ENCODE measurements at regions not wholly inside any gene's neighbourhood (a gene's known extent, or its start where the extent isn't known, plus 50 kb on each side); places are given as distances from the start of the nearest gene placed in this dataset.

GRCh38 chr16:86395477-86395876 is 114.8 kb upstream of the FOXF1 start:
- no peak for DNase-seq

- DNase-seq = no peak
Observed at GRCh38 chr16:86396422-86396821, 113.9 kb upstream of the FOXF1 start.

- DNase-seq = no peak
Observed at GRCh38 chr16:86396901-86397311, 113.4 kb upstream of the FOXF1 start.

GRCh38 chr16:86398201-86398600 is 112.1 kb upstream of the FOXF1 start:
- DNase-seq = no peak

GRCh38 chr16:86398622-86399021 is 111.7 kb upstream of the FOXF1 start:
- no peak for DNase-seq

- no peak for DNase-seq
Observed at GRCh38 chr16:86401126-86401525, 109.2 kb upstream of the FOXF1 start.

GRCh38 chr16:86403085-86403484 is 107.2 kb upstream of the FOXF1 start:
- DNase-seq = no peak

GRCh38 chr16:86403541-86404163 is 106.7 kb upstream of the FOXF1 start:
- DNase-seq = no peak

GRCh38 chr16:86404678-86405077 is 105.6 kb upstream of the FOXF1 start:
- DNase-seq = no peak

- DNase-seq = no peak
Observed at GRCh38 chr16:86405319-86405718, 105.0 kb upstream of the FOXF1 start.

GRCh38 chr16:86406056-86406455 is 104.3 kb upstream of the FOXF1 start:
- no peak for DNase-seq

- no peak for DNase-seq
Observed at GRCh38 chr16:86408685-86409084, 101.6 kb upstream of the FOXF1 start.

GRCh38 chr16:86410081-86410480 is 100.2 kb upstream of the FOXF1 start:
- DNase-seq = no peak

- no peak for DNase-seq
Observed at GRCh38 chr16:86410529-86410928, 99.8 kb upstream of the FOXF1 start.

GRCh38 chr16:86411897-86412296 is 98.4 kb upstream of the FOXF1 start:
- DNase-seq = no peak

GRCh38 chr16:86414991-86415740 is 95.2 kb upstream of the FOXF1 start:
- DNase-seq = no peak

GRCh38 chr16:86418981-86419380 is 91.3 kb upstream of the FOXF1 start:
- DNase-seq = no peak

GRCh38 chr16:86419518-86419917 is 90.8 kb upstream of the FOXF1 start:
- no peak for DNase-seq

GRCh38 chr16:86421995-86422394 is 88.3 kb upstream of the FOXF1 start:
- DNase-seq = no peak

GRCh38 chr16:86424398-86424797 is 85.9 kb upstream of the FOXF1 start:
- DNase-seq = no peak

GRCh38 chr16:86424985-86425384 is 85.3 kb upstream of the FOXF1 start:
- no peak for DNase-seq

- no peak for DNase-seq
Observed at GRCh38 chr16:86426063-86426642, 84.2 kb upstream of the FOXF1 start.

GRCh38 chr16:86427433-86427851 is 82.9 kb upstream of the FOXF1 start:
- no peak for DNase-seq

All from CD4-positive, alpha-beta T cell treated with Interleukin-21 for 1 hour (primary cell).